WTC11 (cell line): ENCODE measurements at regions not wholly inside any gene's neighbourhood (a gene's known extent, or its start where the extent isn't known, plus 50 kb on each side); places are given as distances from the start of the nearest gene placed in this dataset.

ENCODE experiments used
- ATAC-seq: fragments of 200-7000 bp; cut with Tn5 transposase; 2 replicates; pipeline ENCODE4 v1.10.0; 2021; ENCODE audit warnings: mild to moderate bottlenecking, moderate library complexity
- CTCF ChIA-PET: fragments of 300-600 bp; sonication (Branson Sonifier 250); formaldehyde crosslinking; loops from one replicate; lab custom pipeline; 2021; ENCODE audit warnings: antibody characterized with exemption; lab: Charles Lee
- POLR2A ChIA-PET: fragments of 350-600 bp; sonication (Branson Sonifier 250); formaldehyde crosslinking; loops from one replicate; lab custom pipeline; 2021; ENCODE audit warnings: antibody characterized with exemption; lab: Charles Lee
- DNase-seq: peaks from one replicate; pipeline ENCODE4 v3.0.0; 2021; ENCODE audit warnings: low spot score
- H3K27ac Mint-ChIP-seq: 2 replicates; pipeline ENCODE4 v1.8.0; 2021; ENCODE audit warnings: mixed read lengths
- H3K27me3 Mint-ChIP-seq: 2 replicates; pipeline ENCODE4 v1.8.0; 2021; ENCODE audit warnings: low read depth, mild to moderate bottlenecking, moderate library complexity, mixed read lengths
- H3K36me3 Mint-ChIP-seq: 2 replicates; pipeline ENCODE4 v1.8.0; 2021; ENCODE audit warnings: mixed read lengths
- H3K4me1 Mint-ChIP-seq: 2 replicates; pipeline ENCODE4 v1.8.0; 2022; ENCODE audit warnings: mixed read lengths
- H3K4me3 Mint-ChIP-seq: 2 replicates; pipeline ENCODE4 v1.8.0; 2021; ENCODE audit warnings: mild to moderate bottlenecking, moderate library complexity, mixed read lengths
- H3K9me3 Mint-ChIP-seq: 2 replicates; pipeline ENCODE4 v1.8.0; 2021; ENCODE audit warnings: mixed read lengths
- AR ChIP-seq: fragments of 250-450 bp; sonication (Bioruptor Pico); IDR thresholded peaks from 2 replicates; pipeline ENCODE4 v1.9.0; 2021; ENCODE audit warnings: mild to moderate bottlenecking
- CREM ChIP-seq: sonication (generic); formaldehyde crosslinking; IDR thresholded peaks from 2 replicates; pipeline ENCODE4 v1.8.1; 2022; ENCODE audit warnings: mild to moderate bottlenecking, missing genetic modification reagents, moderate library complexity
- CTCF ChIP-seq: fragments of 200-600 bp; IDR thresholded peaks from 2 replicates; pipeline ENCODE4 v1.8.0; 2022; ENCODE audit warnings: antibody characterized with exemption
- E2F1 ChIP-seq: sonication (generic); formaldehyde crosslinking; IDR thresholded peaks from 2 replicates; pipeline ENCODE4 v1.8.0; 2022; ENCODE audit warnings: mild to moderate bottlenecking, missing genetic modification reagents
- E2F4 ChIP-seq: sonication (generic); formaldehyde crosslinking; IDR thresholded peaks from 2 replicates; pipeline ENCODE4 v1.8.1; 2022; ENCODE audit warnings: low read depth, mild to moderate bottlenecking, moderate library complexity, missing genetic modification reagents, borderline replicate concordance
- ELF4 ChIP-seq: sonication (generic); formaldehyde crosslinking; IDR thresholded peaks from 2 replicates; pipeline ENCODE4 v1.8.1; 2022; ENCODE audit warnings: low read depth, mild to moderate bottlenecking, moderate library complexity, missing genetic modification reagents
- EMX1 ChIP-seq: fragments of 250-450 bp; sonication (Bioruptor Pico); IDR thresholded peaks from 2 replicates; pipeline ENCODE4 v1.8.0; 2021; ENCODE audit warnings: mild to moderate bottlenecking
- IRF2 ChIP-seq: sonication (generic); formaldehyde crosslinking; IDR thresholded peaks from 2 replicates; pipeline ENCODE4 v1.8.0; 2022; ENCODE audit warnings: low read depth, missing genetic modification reagents, borderline replicate concordance
- JAZF1 ChIP-seq: fragments of 250-450 bp; sonication (Bioruptor Pico); IDR thresholded peaks from 2 replicates; pipeline ENCODE4 v1.9.0; 2021; ENCODE audit warnings: moderate library complexity, mild to moderate bottlenecking, inconsistent platforms
- MLX ChIP-seq: sonication (generic); formaldehyde crosslinking; IDR thresholded peaks from 2 replicates; pipeline ENCODE4 v1.8.1; 2023; ENCODE audit warnings: mild to moderate bottlenecking, missing genetic modification reagents, moderate library complexity
- NFATC4 ChIP-seq: fragments of 250-450 bp; sonication (Bioruptor Pico); IDR thresholded peaks from 2 replicates; pipeline ENCODE4 v1.9.0; 2021; ENCODE audit warnings: mild to moderate bottlenecking
- NR2C2 ChIP-seq: sonication (generic); formaldehyde crosslinking; IDR thresholded peaks from 2 replicates; pipeline ENCODE4 v1.8.0; 2022; ENCODE audit warnings: mild to moderate bottlenecking, missing genetic modification reagents
- PRRX2 ChIP-seq: fragments of 250-450 bp; sonication (Bioruptor Pico); IDR thresholded peaks from 2 replicates; pipeline ENCODE4 v1.8.0; 2021; ENCODE audit warnings: mild to moderate bottlenecking
- STAT6 ChIP-seq: sonication (generic); formaldehyde crosslinking; conservative IDR thresholded peaks from 2 replicates; pipeline ENCODE4 v1.8.1; 2023; ENCODE audit warnings: mild to moderate bottlenecking, low read depth, missing genetic modification reagents, moderate library complexity
- TEAD4 ChIP-seq: sonication (generic); formaldehyde crosslinking; IDR thresholded peaks from 2 replicates; pipeline ENCODE4 v1.8.0; 2022; ENCODE audit warnings: mild to moderate bottlenecking, missing genetic modification reagents
- ZBTB43 ChIP-seq: sonication (generic); formaldehyde crosslinking; IDR thresholded peaks from 2 replicates; pipeline ENCODE4 v1.8.1; 2023; ENCODE audit warnings: mild to moderate bottlenecking, missing genetic modification reagents
- ZNF219 ChIP-seq: sonication (generic); formaldehyde crosslinking; IDR thresholded peaks from 2 replicates; pipeline ENCODE4 v1.8.0; 2023; ENCODE audit warnings: missing genetic modification reagents, mild to moderate bottlenecking, borderline replicate concordance
- ZNF263 ChIP-seq: sonication (generic); formaldehyde crosslinking; IDR thresholded peaks from 2 replicates; pipeline ENCODE4 v1.8.1; 2022; ENCODE audit warnings: low read depth, mild to moderate bottlenecking, moderate library complexity, missing genetic modification reagents
- ZNF281 ChIP-seq: sonication (generic); formaldehyde crosslinking; IDR thresholded peaks from 2 replicates; pipeline ENCODE4 v1.8.0; 2023; ENCODE audit warnings: mild to moderate bottlenecking, missing genetic modification reagents

- Mint-ChIP-seq H3K27me3 (peaks cover 50% of the 10 kb centered on the region), H3K4me3 (no peak overlapping the region), H3K4me1 (peaks cover 24% of the 10 kb centered on the region), H3K9me3 (no peaks in the 10 kb centered on the region), H3K36me3 (no peaks in the 10 kb centered on the region), H3K27ac (no peak overlapping the region)
- ATAC-seq (no peak), DNase-seq (no peak)
- CTCF ChIA-PET, result interaction anchor here (1.7 to 1.9 kb wide), 2 partner anchors 17 to 156 kb away, joined by 6 to 26 read pairs; no protein-coding TSS in a partner anchor
- POLR2A ChIA-PET, result no interaction called here
- TF ChIP-seq CTCF (no peak), E2F4 (no peak), NR2C2 (CRISPR knock-in tag) (no peak), IRF2 (CRISPR knock-in tag) (no peak), MLX (CRISPR knock-in tag) (no peak), ZNF219 (CRISPR knock-in tag) (no peak), CREM (CRISPR knock-in tag) (no peak), ZBTB43 (CRISPR knock-in tag) (no peak), TEAD4 (CRISPR knock-in tag) (no peak)
Measured at GRCh38 chr2:59181347-59181746, 940.2 kb upstream of the FANCL start.

- no peaks in the 10 kb centered on the region for H3K9me3 Mint-ChIP-seq
- ChIA-PET CTCF (no interaction called here), POLR2A (interaction anchor here (0.6 kb wide), 1 partner anchor 136 kb away, joined by 3 read pairs; no protein-coding TSS in a partner anchor)
- no peak overlapping the region for H3K27ac Mint-ChIP-seq
- H3K27me3 Mint-ChIP-seq, result peaks cover 50% of the 10 kb centered on the region
- H3K4me3 Mint-ChIP-seq, result no peak overlapping the region
- H3K4me1 Mint-ChIP-seq, result peaks cover 24% of the 10 kb centered on the region
- no peaks in the 10 kb centered on the region for H3K36me3 Mint-ChIP-seq
- no peak for ATAC-seq
- no peak for DNase-seq
- TF ChIP-seq PRRX2 (CRISPR knock-in tag) (no peak), NFATC4 (CRISPR knock-in tag) (no peak), EMX1 (CRISPR knock-in tag) (no peak), ELF4 (no peak), ZNF281 (CRISPR knock-in tag) (no peak), E2F1 (no peak), ZNF263 (CRISPR knock-in tag) (no peak), ZNF219 (CRISPR knock-in tag) (no peak), STAT6 (CRISPR knock-in tag) (no peak), JAZF1 (CRISPR knock-in tag) (no peak), AR (no peak)
Measured at GRCh38 chr2:59180621-59181020, 939.5 kb upstream of the FANCL start.
